ENCODE measurements at regions not wholly inside any gene's neighbourhood (a gene's known extent, or its start where the extent isn't known, plus 50 kb on each side); places are given as distances from the start of the nearest gene placed in this dataset.

DNA sequence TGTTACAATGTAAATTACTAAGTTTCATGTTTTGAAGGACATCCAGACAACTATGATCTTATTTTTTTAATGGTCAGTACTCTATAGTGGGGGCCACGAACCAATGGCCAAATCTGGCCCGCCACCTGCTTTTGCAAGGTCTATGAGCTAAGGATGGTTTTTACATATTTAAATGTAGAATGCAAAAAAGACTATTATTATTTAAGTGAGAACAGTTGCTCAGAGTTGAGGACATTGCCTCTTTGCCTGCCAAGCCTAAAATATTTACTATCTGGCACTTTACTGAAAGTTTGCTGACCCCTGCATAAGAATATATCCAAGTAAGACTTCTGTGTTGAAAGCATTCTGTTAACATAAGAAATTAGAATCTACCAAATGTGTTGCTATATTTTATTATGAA lies 163.7 kb upstream of the MDFIC2 start:
- no TSS peak for BruUV-seq (replicated peaks)
- H3K27me3 ChIP-seq (ENCODE audit: control insufficient read depth in 2 of 2, insufficient read depth in 2 of 2, low read length in 2 of 2), result no peaks in the 10 kb centered on the region
- 0% methylated on average over 2 of the region's 2 CpGs for WGBS (ENCODE audit: insufficient coverage, low coverage, missing lambda C conversion rate)
- H4K20me1 ChIP-seq (replicated peaks; ENCODE audit: control insufficient read depth, insufficient read depth, low read length), result no peaks in the 10 kb centered on the region
- no peaks in the 10 kb centered on the region for H3K9me3 ChIP-seq (replicated peaks; ENCODE audit: control insufficient read depth, insufficient read depth, low read depth, low read length)
- H3K36me3 ChIP-seq (ENCODE audit: control insufficient read depth, insufficient read depth, low read length), result no peaks in the 10 kb centered on the region
- intact Hi-C loops (cut with micrococcal nuclease), result no loop called here
- ChIA-PET POLR2A (no interaction called here), CTCF (ENCODE audit: low intra/inter-chr PET ratio) (no interaction called here)
- DNase-seq (ENCODE audit: extremely low read depth in 1 of 4, low spot score in 3 of 4) (no peak), FAIRE-seq (no peak), ATAC-seq (no peak)
- no peak overlapping the region for H2AFZ ChIP-seq (ENCODE audit: low read depth, low read length)
- no peak overlapping the region for H3K4me2 ChIP-seq (ENCODE audit: insufficient read depth, low read length)
- no peaks in the 10 kb centered on the region for H3K9me1 ChIP-seq (ENCODE audit: control insufficient read depth, insufficient read depth, low read length)
- no peak overlapping the region for H3K4me3 ChIP-seq
- no peaks in the 10 kb centered on the region for H3K79me2 ChIP-seq (ENCODE audit: control insufficient read depth, insufficient read depth, low read length)
- no peaks in the 10 kb centered on the region for H3K4me1 ChIP-seq (replicated peaks in 1 of 2; ENCODE audit: control insufficient read depth in 2 of 2, insufficient read depth in 2 of 2, low read length in 2 of 2)
- no peak for TF ChIP-seq ZNF146 (CRISPR knock-in tag; IDR thresholded peaks at IDR 0.05; ENCODE audit: unreplicated experiment)
- TF ChIP-seq ARHGAP35 (IDR thresholded peaks at IDR 0.05; ENCODE audit: partially characterized antibody), result no peak
- TF ChIP-seq L3MBTL2 (IDR thresholded peaks at IDR 0.05), result no peak
- TF ChIP-seq SRSF3 (IDR thresholded peaks at IDR 0.05; ENCODE audit: insufficient read depth, low read length), result no peak
- TF ChIP-seq, protein P1, sequence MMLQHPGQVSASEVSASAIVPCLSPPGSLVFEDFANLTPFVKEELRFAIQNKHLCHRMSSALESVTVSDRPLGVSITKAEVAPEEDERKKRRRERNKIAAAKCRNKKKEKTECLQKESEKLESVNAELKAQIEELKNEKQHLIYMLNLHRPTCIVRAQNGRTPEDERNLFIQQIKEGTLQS (IDR thresholded peaks at IDR 0.05), result no peak
- TF ChIP-seq, protein P1 (CRISPR knock-in tag; conservative IDR thresholded peaks at IDR 0.05), result no peak
- TF ChIP-seq HOXB6 (CRISPR knock-in tag; IDR thresholded peaks at IDR 0.05; ENCODE audit: borderline replicate concordance), result no peak
- TF ChIP-seq MYNN (IDR thresholded peaks at IDR 0.05), result no peak
- TF ChIP-seq MYNN (CRISPR knock-in tag; IDR thresholded peaks at IDR 0.05), result no peak
- no peak for TF ChIP-seq BMI1 (IDR thresholded peaks at IDR 0.05; ENCODE audit: low read length)
- no peak for TF ChIP-seq MTA1 (IDR thresholded peaks at IDR 0.05; ENCODE audit: borderline replicate concordance)
- in situ Hi-C loops (cut with MboI), result no loop called here
- H3K27ac ChIP-seq (ENCODE audit: extremely low read depth, low read depth, low read length), result no peak overlapping the region
- H3K9ac ChIP-seq (ENCODE audit: insufficient read depth in 1 of 2, low read depth in 2 of 2, low read length in 2 of 2), result no peak overlapping the region
